Esophagus mucosa (tissue), 1 donor: ENCODE measurements at regions not wholly inside any gene's neighbourhood (a gene's known extent, or its start where the extent isn't known, plus 50 kb on each side); places are given as distances from the start of the nearest gene placed in this dataset.
"Not testable (repeated sequence)": the region's sequence is repeated elsewhere in the genome, so short reads cannot be mapped to it uniquely, and the experiment has no call there.

Experiments used
- ATAC-seq: fragments of 200-7000 bp; cut with Tn5 transposase; one replicate; pipeline ENCODE4 v1.9.1; 2020
- donor health status: DM: yes; HTN: yes; CAD: no.

GRCh38 chr22:34842630-34843029, 223.3 kb upstream of the ISX start:
- no peak for ATAC-seq

- ATAC-seq, result not testable (repeated sequence)
Measured at GRCh38 chr22:34843743-34844142, 222.2 kb upstream of the ISX start.

GRCh38 chr22:34845391-34845790, 220.6 kb upstream of the ISX start:
- no peak for ATAC-seq

DNA sequence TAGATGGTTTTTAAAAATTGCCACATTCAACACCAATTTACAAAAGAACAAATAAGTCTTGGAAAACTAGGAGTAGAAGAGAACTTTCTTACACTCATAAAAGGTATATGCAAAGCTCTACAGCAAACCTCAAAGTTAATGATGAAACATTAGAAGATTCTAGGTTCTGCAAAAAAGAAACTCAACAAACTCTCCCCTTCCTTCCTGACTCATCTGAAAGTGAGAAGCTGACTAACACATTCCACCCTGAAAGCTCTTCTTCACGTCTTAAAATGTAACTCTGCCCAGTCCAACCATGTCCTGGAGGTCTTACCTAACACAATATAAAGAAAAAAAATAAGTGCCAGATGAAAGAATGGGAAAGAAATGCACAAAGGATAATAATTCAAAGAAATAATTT, 218.9 kb upstream of the ISX start:
- ATAC-seq, result no peak

DNA sequence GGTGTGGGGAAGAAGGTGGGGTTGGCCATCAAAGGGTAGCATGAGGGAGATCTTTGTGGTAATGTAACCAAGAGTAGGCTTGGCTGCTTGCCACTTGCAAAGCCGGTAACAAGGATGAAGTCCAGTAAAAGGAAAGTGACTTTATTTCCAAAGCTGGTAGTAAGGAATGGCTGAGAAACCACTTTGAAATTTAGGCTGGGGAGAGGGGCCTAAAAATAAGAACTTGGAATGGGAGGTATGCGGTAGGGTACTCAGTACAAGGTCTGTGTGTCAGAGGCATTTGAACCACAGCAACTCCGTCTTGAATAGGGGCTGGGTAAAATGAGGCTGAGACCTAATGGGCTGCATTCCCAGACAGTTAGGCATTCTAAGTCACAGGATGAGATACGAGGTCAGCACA, 216.0 kb upstream of the ISX start:
- no peak for ATAC-seq

DNA sequence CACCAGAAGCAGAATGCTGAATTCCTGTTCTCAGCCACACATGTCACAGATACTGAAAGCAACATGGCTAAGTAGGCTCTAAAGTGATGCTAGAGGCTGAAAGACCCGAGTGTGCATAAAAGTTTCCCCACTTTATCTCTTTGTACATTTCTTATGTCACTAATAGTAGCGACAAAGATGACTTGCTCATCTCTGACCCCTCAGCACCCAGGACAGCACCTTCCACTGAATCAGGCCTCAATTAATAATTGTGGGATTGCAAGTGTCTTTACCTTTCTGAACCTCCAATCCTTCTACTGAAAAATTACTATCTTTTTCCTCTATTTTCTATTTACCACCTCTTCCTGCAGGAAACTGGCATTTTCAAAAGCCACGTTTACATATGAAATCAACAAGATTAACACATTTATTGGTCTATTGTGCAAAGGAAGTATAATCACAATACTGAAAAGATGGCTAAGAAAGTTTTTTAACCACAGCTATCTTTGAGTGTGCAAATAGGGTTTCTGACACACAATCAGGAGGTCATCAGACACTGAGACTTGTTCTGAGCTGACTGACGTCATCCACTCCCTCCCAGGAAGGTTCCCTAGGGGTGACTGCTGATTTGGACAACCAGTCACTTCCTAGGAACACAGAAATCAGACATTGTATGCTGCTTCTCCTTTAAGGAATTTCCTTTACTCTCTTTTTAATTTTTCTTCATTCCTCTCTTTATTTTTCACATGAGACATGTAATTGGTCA, 213.9 kb upstream of the ISX start:
- no peak for ATAC-seq

- no peak for ATAC-seq
Measured at GRCh38 chr22:34855471-34855870, 210.5 kb upstream of the ISX start.

DNA sequence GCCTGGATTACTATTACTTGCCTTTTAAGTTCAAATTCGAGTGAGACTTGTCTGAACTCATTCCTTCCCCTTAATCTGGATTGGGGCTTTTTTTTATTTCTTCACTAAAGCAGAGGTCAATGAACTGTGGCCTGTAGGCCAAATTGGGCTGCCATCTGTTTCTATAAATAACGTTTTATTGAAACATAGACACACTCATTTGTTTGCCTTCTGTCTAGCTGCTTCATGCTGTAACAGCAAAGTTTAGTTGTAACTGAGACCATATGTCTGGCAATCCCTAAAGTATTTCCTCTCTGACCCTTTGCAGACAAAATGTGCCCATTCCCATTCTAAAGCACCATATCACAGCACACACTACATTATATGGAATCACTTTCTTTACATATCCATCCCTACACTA, 207.9 kb upstream of the ISX start:
- no peak for ATAC-seq

DNA sequence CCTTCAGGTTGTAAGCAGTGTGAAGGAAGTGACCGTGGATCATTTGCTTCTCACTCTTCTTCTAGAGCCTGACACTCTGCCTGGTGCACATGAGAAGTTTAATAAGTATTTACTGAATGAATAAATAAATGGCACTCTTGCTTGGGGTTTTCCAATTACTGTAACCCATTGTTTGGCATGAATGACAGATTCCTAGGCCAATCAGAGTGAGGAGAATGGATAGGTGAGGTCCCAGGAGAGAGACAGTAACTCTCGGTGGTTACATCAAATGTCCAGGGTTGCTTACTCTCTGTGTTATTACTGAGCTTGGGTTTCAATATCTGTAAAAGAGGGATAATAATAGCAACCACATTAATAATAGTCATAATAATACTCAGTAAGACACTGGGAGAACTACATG, 204.2 kb upstream of the ISX start:
- no peak for ATAC-seq

DNA sequence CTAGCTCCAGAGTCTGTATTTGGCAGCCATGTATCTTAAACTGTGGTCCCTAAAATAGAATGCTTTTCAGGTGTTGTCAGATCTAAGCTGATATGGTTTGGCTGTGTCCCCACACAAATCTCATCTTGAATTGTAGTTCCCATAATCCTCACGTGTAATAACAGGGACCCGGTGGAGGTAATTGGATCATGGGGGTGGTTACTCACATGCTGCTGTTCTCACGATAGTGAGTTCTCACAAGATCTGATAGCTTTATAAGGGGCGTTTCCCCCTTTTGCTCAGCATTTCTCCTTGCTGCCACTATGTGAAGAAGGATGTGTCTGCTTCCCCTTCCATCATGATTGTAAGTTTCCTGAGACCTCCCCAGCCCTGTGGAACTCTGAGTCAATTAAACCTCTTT, 199.9 kb upstream of the ISX start:
- ATAC-seq, result no peak

GRCh38 chr22:34866495-34867131, 199.3 kb upstream of the ISX start:
- ATAC-seq, result peak; percentile 87

DNA sequence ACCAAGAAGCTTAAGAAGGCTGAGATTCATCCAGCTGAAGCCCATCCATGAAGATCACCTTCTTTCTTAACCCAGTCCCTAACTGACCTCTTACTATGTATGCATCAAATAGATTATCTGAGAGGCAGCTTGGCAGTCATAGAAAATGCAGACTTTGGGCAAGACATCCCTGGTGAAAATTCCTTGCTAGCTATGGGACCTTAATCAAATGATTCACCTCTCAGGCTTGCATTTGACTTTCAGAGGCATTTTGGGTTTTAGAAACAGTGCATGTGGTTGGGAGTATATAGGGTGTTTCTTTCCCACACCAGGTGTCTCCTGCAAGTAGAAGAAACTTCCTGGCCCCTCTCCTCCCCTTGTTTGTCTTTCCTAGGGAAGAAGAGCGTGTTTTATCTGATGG, 188.5 kb upstream of the ISX start:
- no peak for ATAC-seq

- ATAC-seq, result no peak
Measured at GRCh38 chr22:34878171-34878570, 187.8 kb upstream of the ISX start.

- ATAC-seq, result peak; percentile 62
Measured at GRCh38 chr22:34879001-34879400, 187.0 kb upstream of the ISX start.

DNA sequence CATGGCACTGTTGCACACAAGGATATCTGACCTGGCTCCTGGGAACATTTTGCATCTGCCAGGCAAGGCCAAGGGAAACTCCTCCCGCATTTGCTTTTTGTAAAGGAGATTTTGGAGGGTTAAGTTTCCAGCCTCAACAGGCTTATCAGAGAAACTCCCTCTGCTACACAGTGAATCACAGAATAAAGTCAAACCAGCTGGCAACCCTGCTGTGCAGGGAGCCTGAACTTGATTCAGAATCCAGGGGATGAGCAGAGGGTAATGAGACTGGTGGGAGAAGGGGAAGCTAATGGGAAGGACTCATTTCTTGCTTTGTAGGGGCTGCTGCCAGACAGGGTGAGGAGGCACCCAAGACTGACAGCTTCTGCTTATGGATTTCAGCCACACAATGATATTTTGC, 185.3 kb upstream of the ISX start:
- no peak for ATAC-seq

GRCh38 chr22:34881453-34881852, 184.5 kb upstream of the ISX start:
- no peak for ATAC-seq

- peak; percentile 89 for ATAC-seq
Measured at GRCh38 chr22:34885852-34886251, 180.1 kb upstream of the ISX start.

- ATAC-seq, result no peak
Measured at GRCh38 chr22:34886391-34886790, 179.6 kb upstream of the ISX start.

DNA sequence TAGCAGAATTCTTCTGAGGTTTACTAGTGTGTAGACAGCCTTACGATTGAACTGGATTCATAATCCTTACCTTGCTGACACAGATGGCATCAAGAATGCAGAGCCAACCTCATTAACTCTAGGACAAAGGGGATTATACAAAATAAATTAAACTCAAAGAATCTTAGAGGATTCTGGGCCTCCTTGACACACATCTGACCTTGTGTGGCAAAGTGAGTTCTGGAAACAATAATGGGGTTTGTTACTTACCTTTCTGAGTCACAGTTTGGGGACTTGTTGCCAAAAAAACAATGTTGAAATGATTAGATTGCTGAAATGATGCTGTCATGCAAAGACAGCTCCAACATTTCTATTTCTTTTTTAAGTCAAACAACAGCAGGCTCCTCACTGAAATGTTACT, 179.1 kb upstream of the ISX start:
- peak; percentile 83 for ATAC-seq

GRCh38 chr22:34897126-34897525, 168.8 kb upstream of the ISX start:
- ATAC-seq, result no peak

DNA sequence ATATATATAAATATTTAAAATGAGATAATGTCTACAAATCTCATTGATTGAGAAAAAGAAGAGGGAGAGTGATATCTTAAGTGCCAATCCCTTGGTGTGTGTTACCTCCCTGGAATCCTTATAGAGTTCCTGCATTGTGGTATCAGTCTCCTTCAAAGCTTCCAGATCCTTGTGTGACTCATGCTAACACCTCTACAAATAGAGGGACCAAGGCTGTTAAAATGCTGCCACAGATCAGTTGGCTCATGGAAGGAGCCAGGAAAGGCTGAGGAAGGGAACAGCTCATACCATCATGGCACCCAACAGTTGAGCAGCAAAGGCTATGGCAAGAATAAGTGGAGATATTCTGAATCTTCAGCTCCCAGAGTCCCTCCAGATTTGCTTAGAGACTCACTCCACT, 163.6 kb upstream of the ISX start:
- ATAC-seq, result no peak

DNA sequence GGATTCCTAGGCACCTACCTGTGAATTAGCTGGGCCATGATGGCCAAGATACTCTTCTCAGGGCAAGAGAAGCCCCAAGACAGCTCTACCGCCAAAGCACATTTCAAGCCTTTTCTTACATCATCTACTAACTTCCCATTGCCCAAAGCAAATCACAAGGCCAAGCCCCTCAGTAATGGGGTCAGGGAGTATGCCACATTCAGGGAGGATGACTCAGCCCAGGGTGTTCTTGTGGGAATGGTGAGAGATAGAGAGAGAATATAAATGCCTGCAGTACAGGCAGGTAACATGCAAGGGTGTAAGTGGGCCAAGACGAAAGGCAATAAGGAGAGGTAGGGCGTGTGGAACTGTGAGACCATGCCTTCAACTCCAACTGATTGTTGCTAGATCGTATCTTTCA, 162.5 kb upstream of the ISX start:
- no peak for ATAC-seq

- ATAC-seq, result no peak
Measured at GRCh38 chr22:34904486-34904885, 161.5 kb upstream of the ISX start.

- no peak for ATAC-seq
Measured at GRCh38 chr22:34913826-34914225, 152.1 kb upstream of the ISX start.

GRCh38 chr22:34914846-34915245, 151.1 kb upstream of the ISX start:
- no peak for ATAC-seq
